ENCODE measurements at regions not wholly inside any gene's neighbourhood (a gene's known extent, or its start where the extent isn't known, plus 50 kb on each side); places are given as distances from the start of the nearest gene placed in this dataset.
"Not testable (repeated sequence)": the region's sequence is repeated elsewhere in the genome, so short reads cannot be mapped to it uniquely, and the experiment has no call there.

- no peak for DNase-seq
Observed at GRCh38 chr18:11454040-11454439, 155.4 kb upstream of the SLC35G4 start.

DNA sequence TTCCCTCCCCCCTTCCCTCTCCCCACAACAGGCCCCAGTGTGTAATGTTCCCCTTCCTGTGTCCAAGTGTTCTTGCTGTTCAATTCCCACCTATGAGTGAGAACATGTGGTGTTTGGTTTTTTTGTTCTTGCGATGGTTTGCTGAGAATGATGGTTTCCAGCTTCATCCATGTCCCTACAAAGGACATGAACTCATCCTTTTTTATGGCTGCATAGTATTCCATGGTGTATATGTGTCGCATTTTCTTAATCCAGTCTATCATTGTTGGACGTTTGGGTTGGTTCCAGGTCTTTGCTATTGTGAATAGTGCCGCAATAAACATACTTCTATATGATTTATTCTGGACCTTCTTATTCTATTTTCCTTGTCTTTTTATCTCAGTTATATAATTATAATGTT lies 165.2 kb upstream of the SLC35G4 start:
- DNase-seq = not testable (repeated sequence)

DNA sequence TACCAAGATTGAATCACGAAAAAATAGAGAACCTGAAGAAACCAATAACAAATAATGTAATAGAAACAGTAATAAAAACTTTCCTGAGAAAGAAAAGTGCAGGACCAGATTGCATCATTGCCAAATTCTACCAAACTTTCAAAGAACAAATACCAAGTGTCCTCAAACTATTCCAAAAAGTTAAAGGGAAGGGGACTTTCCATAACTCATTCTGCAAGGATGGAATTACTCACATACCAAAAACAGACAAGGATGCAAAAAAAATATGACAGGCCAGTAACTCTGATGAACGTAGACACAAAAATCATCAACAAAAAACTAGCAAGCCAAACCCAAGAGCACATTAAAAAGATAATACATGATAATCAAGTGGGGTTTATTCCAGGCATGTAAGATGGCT lies 172.3 kb upstream of the SLC35G4 start:
- DNase-seq = no peak

DNA sequence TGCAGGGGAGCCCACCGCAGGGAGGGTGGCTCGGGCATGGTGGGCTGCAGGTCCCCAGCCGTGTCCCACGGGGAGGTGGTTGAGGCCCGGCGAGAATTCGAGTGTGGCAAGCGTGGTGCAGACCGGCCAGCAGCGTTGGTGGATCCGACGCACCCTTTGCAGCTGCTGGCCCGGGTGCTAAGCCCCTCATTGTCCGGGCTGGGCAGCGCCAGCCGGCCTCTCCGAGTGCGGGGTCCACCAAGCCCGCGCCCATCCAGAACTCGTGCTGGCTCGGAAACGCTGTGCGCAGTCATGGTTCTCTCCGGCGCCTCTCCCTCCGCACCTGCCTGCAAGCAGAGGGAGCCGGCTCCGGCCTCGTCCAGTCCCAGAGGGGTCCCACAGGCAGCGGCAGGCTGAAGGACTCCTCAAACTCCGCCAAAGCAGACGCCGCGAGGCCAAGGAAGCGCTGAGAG lies 177.0 kb upstream of the SLC35G4 start:
- no peak for DNase-seq

DNA sequence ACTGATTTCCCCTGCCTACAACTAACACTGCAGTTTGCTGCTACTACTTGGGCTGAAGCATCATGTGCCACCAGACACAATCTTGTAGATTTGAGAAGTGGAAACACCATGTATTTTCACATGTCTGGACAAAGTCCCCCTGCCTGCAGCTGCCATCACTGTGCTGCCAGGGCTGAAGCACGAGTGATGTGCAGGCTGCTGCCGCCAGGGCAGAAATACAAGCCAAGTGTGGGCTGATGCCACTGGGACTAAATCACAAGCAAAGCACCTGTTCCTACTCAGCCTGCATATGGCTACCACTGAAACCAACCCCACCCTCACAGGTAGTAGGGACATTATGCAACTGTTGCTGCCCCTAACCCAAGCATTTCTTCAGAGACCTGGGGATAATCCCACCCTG lies 179.5 kb upstream of the SLC35G4 start:
- DNase-seq = no peak

DNA sequence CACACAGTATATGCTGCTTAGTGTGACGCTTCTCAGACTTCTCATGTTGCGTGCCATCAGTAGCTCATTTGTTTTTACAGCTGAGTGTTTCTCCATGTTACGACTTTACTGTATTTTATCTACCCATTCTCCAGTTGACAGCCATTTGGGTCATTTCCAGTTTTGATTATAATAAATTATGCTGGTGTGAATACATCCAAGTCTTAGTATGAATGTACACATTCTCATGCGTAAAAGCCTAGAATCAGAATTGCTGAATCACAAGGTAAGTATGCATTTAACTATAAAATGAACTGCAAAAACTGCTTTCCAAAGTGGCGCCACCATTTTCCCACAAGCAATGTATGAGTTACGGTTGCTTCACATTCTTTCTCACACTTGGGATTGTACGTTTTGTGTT lies 184.2 kb upstream of the SLC35G4 start:
- DNase-seq = no peak

DNA sequence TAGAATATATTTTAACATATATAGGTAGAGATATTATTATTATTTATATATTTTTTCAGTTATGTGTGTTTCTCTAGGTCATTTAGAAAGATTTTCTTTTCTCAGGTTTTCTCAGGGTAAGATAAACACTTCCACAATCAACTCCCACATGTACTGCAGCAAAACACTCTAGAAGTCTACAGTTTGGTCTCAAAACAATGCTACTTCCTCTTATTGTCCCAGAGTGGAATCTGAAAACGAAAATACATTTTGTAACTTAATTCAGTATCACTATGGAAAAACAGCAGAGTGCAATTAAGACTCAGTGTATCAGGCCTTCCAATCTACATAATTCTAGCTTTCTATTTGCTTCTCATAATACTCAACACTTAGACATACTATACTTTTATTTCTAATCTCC lies 190.1 kb upstream of the SLC35G4 start:
- no peak for DNase-seq

DNA sequence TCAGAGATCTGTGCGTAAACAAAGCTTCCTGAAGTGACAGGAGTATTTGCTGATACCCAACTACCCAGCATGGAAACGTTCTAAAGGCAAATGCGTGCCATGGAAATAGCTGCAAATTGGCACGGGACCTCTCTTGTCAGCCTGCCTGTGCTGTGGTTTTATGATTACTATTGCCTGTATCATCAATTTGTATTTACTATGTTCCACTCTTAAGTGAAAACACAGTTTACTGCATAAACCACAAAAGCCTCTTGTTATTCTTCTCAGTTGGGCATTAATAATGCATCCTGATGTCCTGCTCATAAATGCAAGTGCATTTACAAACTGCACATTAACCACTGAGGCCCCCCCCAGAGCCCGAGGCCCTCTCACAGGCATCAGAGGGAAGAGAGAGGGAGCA lies 196.6 kb upstream of the SLC35G4 start:
- no peak for DNase-seq

DNA sequence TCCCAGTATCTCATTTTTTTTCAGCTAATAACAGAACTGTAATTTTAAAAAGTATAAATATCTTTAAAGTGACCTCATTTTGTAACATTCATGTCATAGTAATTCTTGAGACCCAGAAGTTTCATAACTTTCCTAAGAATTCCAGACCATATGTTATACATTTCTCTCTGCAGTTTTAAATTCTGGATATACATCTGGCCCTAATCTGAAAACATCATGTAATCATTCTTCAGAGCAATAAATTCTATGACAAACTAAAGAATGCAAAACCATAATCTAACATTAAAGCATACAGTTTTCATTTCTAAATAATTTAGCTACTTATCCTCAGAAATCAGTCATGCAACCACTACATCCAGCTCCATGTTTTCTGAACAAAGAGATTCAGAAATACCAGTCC lies 198.3 kb upstream of the SLC35G4 start:
- DNase-seq = no peak

DNA sequence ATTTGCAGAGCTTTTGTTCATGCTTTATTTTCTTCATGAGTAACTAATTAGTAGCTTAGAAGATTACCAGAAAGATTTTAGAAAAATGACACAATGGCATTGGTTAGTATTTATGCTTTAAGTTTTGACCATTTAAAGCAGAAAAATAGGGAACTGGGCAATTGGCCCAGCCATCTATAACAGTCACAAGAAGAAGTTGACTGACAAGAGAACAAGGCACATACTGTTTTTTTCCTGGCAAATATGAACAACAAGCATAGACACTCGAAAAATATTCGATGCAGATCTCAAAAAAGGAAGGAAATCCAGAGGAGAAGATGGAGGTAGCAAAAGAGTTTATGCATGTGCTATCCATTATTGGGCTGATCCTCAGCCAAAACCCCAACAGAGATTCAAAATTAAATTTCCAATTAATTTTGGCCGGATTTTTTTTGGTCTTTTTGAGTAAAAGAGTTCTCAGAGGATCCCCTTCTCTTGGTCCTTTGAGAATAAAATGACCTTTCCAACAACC lies 200.8 kb upstream of the SLC35G4 start:
- DNase-seq = no peak

DNA sequence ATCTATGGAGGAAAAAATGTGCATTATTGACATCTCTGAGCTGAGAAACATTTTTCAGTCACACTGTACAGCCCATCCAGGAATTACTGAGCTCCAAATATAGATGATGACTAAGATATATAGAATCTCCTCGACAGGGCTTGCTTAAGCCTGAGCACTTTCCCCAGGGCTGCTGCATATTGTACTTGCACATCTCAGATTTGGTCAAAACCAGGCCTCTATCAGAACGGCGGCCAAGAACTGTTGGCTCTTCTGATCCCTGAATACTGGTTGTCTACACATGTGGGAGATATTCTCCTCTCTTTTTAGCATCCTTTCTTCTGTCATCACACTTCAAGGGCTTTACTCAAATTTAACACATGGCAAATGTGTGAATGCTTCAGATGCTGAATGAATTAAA lies 201.5 kb upstream of the SLC35G4 start:
- DNase-seq = no peak

- DNase-seq = no peak
Observed at GRCh38 chr18:11405804-11406203, 203.6 kb upstream of the SLC35G4 start.

GRCh38 chr18:11400703-11401102 lies 208.7 kb upstream of the SLC35G4 start:
- no peak for DNase-seq

DNA sequence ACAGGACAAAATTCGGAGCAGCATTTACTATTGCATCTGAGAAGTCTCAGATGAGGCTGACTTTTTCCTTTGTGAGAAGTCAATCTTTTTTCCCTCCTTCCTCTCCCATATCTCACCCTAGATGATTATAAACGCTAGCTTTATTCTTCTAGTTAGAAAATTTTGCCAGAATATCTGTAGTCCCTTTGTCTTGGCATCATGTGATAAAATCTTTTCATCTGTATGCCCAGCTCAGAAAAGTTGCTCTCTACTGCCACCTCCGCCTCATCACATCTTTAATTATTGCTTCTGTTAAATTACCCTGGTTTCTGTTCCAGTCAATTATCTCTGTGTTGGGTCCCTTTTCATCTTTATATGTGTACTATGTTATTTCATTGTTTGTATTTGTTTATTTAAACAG lies 210.8 kb upstream of the SLC35G4 start:
- DNase-seq = no peak

DNA sequence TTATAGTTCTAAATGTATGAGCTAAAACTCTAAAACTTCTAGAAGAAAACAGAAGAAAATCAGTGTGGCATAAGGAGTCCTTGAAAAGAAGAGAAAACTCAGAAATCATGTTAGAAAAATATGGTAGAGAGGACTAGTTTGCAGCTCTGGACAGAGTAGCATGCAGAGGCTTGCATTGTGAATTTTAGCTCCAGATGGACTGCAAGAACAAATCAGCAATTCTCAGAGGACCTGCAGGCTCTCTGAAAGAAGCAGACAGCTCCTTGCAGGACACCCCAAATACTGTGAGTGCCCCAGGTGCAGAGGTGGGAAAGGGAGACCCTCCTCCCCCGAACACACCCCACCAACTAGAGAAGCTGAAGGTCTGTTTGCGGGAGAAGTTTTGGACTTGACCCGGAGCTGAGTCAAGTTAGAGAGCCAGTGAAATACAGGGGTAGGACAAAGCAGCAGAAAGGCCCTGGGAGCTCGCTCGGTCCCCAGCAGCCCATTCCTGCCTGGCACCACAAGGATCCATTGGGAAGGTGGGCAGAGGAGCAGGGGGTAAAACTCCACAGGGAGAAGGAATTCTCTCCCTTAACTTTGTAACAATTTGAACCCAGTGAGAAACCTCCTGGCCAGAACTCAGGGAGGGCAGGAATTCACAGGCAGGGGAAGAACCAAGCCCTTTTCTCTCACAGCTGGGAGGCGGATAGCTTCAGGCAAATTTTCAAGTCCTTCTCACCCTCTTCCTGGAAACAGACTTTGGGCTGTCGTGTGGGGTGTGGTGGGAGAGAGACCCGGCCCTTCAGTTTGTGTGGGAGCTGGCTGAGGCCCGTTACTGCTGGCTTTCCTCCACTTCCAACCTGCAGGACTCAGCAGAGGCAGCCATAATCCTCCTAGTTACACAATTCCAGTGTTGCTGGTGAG lies 216.2 kb upstream of the SLC35G4 start:
- DNase-seq = no peak

- DNase-seq = no peak
Observed at GRCh38 chr18:11392292-11392691, 217.1 kb upstream of the SLC35G4 start.

DNA sequence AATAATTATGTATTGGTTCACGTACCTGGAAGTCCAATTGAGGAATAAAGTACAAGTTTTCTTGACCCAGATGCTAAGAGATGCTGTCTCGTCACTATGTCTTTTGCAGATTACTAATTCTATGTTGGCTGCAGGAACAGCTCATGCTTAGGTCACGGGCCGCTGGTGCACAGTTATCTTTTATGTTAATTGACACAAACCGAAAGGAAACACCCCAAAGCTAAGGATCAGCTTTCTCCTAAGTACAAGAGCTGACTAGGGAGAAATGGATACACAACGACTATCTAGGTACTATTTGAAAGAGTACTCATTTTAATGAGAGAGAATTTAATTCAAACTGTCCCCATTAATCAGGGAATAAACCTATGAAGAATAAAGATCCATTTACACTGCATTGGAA lies 217.7 kb upstream of the SLC35G4 start:
- no peak for DNase-seq

- no peak for DNase-seq
Observed at GRCh38 chr18:11388755-11389680, 220.4 kb upstream of the SLC35G4 start.

- no peak for DNase-seq
Observed at GRCh38 chr18:11387880-11388279, 221.5 kb upstream of the SLC35G4 start.

- DNase-seq = no peak
Observed at GRCh38 chr18:11383381-11383780, 226.0 kb upstream of the SLC35G4 start.

GRCh38 chr18:11380968-11381367 lies 228.4 kb upstream of the SLC35G4 start:
- DNase-seq = no peak

DNA sequence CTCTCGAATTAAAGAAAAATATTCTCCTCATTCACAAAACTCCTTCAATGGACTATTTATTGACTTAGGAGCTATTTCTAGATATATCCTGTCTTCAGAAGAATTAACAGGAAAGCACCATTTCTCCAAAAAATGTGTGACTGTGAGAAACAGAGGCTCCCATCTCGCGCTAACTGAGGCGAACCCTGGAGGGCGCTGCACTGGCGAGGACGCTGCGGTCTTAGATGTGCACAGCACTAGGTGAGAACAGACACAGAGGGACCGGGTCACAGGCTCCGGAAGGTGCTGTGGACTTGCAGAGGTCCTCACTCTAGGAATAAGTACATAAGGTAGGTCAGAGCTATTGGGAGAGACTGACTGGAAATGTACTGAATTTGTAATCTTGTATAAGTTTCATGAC lies 229.7 kb upstream of the SLC35G4 start:
- DNase-seq = no peak

DNA sequence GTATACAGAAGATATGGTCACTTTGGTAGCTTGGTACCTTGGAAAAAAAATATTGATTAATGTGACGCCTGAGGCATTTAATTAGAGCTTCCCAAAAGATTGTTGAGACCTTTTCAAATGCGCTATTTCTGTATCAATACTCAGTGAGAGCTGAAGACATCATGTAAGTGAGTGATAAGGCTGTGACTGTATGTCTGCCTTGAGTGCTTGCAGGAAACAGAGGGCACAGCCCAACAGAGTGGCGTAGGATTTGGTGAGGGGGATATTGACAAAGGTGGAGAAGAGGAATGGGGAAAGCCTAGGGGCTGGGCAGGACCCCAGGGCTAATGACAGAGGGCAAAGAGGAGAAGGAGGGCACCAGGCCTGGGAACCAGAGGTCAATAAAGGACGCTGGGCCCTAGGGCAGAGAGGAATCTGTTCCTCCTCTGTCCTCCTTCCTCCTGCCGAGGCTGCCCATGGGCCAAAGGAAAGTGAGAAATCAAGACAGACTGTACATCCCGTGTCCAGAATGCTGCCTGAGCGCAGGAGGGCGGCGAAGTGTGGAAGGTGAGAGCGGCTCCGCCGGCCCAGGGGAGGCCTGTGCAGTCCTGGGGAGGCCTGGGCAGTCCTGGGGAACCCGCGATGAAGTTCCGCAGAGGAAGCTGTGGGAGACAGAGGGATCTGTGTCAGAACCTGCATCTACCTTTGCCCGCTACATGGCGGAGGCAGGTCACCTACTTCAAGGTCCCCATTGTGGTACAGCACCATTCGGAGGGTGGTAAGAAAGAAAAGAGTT lies 228.6 kb upstream of the PIEZO2 start:
- DNase-seq = no peak

Measured in activated CD8-positive, alpha-beta memory T cell treated with anti-CD3 and anti-CD28 coated beads, Interleukin-2, amount 50 U/mL, for 48 hours (primary cell).